Fibroblast of lung (primary cell): ENCODE measurements at regions not wholly inside any gene's neighbourhood (a gene's known extent, or its start where the extent isn't known, plus 50 kb on each side); places are given as distances from the start of the nearest gene placed in this dataset.

Source experiments
- CTCF ChIP-seq, 2 donors: IDR thresholded peaks in 1 of 2; conservative IDR thresholded peaks in 1 of 2; 1 replicate in 1 of 2; 2 replicates in 1 of 2; pipeline ENCODE4 v1.5.1; 2011 to 2012; ENCODE audit warnings: low read length in 2 of 2, control low read depth in 1 of 2, inconsistent platforms in 1 of 2, low read depth in 1 of 2, mild to moderate bottlenecking in 1 of 2
- EZH2 ChIP-seq: IDR thresholded peaks from 2 replicates; pipeline ENCODE4 v1.5.1; 2012; ENCODE audit warnings: low read length, control low read depth, mild to moderate bottlenecking; ENCODE audit errors: missing control alignments

GRCh38 chr12:66028390-66028789 lies 102.2 kb downstream of the LLPH start:
- TF ChIP-seq EZH2, result no peak
- no peak for TF ChIP-seq CTCF (conservative IDR thresholded peaks at IDR 0.05 in 1 of 2, IDR thresholded peaks at IDR 0.05 in 1 of 2; ENCODE audit: low read depth in 1 of 2, low read length in 2 of 2)
